HG03457 (cell line): ENCODE measurements at regions not wholly inside any gene's neighbourhood (a gene's known extent, or its start where the extent isn't known, plus 50 kb on each side); places are given as distances from the start of the nearest gene placed in this dataset.
"Not testable (repeated sequence)": the region's sequence is repeated elsewhere in the genome, so short reads cannot be mapped to it uniquely, and the experiment has no call there.

ENCODE experiments used
- ATAC-seq: cut with Tn5 transposase; IDR thresholded peaks from one replicate; pipeline ENCODE4 v1.9.1; 2021; ENCODE audit warnings: moderate number of reproducible peaks; ENCODE audit not compliant: unreplicated experiment

DNA sequence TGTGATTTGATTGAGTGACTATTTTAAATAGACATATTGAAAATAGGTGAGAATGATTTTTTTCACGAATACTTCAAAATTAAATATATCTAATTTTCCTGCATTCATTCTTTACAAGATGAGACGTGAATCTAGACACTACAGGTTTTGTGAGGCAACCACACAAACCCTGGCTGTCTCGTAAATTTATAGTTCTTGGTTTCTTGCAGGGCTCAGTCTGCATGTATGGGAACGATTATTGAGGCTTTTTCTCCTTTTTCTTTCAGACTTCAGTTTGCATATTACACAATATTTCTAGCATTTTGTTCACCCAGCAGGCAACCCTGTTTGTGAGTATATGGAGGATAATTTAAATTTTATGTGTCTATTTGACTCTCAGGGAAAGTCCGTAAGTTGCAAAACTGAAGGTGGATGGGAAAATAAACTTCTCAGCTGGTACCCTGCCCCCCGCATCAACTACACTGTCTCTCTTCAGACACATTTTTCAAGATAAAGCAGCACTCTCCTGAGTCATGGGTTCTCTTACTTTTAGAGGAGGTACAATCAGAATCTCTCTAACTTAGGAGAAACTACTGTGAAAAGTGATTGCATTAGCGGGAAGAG is 1349.3 kb downstream of the GRIK2 start:
- no peak for ATAC-seq

DNA sequence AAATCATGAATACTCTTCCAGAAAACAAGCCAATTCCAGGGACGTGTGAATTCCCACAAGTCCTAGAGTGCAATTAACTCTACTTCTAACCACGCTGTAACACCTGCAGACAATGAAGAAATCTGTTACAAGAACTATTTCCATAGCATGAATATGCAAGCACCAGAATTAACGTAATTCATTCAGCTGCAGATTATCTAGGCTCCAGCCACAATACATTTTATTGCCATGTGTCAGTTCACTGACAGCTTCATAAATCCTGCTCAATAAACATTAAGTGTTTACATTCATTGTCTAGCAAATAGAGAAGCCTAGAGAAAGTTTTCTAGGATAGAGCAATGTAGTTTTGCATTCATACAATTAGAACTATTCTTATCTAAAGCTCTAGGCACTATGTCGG is 1348.5 kb downstream of the GRIK2 start:
- ATAC-seq: no peak

DNA sequence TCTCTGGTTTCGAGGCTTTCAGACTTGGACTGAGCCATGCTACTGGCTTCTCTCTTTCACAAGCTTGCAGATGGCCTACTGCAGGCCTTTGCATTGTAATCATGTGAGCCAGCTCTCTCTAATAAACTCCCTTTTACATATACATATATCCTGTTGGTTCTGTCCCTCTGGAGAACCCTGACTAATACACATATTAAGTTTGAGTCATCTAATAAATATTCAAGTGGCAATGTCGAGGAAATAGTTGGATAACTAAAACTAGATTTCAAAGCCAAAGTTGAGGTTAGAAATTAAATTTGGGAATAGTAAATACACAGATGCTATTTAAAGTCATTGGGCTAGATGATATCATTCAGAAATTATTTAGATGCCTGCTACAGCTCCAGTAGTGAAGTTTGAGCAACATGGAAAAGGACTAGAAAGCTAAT is 1343.4 kb downstream of the GRIK2 start:
- ATAC-seq: no peak

DNA sequence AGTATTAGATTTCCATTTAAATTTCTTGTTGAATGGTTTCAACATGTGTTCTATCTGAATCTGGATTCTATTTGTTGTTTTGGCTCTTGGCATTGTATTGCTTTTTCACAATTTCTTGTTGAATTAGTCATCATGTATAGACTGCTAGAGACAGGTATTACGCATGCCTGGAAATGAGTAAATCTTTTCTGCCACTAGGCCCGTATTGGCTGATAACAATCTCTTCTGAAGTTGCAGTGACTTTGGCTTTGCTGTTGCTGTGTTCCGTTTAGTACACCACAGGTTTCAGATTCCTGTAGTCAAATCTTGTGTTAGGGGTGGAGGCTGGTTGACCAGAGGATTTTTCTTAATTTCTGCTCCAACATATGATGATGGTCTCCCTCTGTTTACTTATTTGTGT is 1339.4 kb downstream of the GRIK2 start:
- ATAC-seq: no peak

DNA sequence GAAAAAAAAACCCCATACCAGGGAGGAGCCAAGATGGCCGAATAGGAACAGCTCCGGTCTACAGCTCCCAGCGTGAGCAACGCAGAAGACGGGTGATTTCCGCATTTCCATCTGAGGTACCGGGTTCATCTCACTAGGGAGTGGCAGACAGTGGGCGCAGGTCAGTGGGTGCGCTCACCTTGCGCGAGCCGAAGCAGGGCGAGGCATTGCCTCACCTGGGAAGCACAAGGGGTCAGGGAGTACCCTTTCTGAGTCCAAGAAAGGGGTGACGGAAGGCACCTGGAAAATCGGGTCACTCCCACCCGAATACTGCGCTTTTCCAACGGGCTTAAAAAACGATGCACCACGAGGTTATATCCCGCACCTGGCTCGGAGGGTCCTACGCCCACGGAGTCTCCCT is 1328.6 kb downstream of the GRIK2 start:
- not testable (repeated sequence) for ATAC-seq

DNA sequence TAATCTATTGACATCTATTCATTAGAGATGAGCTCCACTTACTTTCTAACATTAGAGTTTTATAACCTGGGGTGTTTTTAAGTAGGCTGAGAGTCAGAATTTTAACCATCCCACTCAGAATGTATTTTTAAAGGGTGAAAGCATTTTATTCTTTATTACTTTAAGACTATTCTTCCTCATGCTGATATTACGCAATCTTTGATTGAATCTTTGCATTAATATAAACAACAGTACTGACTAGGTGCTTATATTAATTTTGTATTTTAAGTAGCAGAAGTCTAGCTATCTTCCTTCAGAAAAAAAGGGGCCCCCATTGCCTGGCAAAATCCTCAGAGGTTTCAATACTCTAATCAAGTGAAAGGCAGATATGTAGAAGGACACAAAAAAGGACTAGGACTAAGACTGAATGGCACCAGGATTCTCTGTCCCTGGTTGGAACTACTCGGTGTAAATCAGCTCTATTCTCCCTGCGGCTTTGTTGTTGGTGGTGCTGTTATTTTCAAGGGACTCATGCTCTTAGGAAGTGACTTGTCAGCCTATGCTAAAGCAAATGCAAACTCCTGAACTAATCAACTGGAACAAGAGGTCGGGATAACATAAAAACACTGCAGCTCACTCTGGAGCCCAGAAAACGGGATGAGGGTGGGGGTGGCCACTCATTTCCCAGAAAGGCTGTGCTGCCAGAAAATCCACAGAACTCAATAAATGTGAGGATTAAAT is 1324.4 kb downstream of the GRIK2 start:
- no peak for ATAC-seq

DNA sequence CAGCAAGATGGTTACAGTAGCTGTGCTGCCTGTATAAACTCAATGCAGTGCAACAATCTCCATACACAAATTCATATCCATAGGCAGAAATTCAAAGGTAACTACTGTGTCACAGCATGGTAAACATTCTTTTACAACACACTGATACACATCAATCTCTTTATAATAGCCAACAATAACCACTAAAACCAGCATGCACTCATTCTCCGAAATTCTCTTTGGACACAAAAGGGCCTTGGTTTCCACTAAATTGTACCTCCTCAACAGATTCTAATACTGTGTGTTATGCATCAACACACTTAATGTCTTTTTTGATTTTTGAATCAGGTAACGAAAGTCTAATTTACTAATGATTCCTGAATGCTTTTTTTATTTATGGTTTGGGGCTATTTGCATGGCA is 1323.7 kb downstream of the GRIK2 start:
- ATAC-seq: no peak

DNA sequence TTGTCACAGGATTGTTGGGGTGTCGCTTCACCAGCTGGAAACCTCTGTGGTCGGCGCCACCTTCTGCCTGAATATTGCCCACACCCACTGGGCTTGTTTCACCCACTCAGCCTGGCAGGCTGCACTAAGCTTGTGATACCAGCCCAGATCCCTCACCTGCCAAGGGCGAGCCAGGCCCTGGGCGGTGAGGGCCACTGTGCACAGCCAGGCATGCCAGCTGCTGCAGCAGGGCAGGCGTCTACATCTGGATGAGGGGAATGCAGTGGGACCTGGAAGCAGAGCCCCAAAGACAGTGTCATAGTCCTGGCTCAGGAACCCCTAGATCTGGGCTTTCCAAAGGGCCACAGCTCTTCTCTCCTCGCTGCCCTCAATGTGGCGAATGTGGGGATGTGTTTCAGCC is 1307.5 kb downstream of the GRIK2 start:
- ATAC-seq: no peak

DNA sequence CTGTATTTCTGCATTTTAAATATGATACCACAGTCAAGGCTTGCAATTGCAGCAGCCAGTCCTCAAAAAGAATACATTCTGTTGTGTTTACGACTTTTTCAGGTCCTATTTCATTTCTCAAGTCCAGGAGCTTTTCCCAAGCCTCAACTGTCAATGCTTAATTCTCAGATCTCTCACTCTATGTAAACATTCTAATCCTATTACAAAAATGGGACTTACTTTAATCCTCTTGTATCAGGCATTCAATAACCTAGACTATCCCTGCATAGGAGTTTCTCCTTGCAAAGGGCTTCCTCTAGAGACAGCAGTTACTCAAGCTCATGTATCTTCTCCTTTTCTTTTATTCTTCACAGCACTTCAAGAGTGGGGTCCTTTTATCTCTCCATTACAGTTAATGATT is 1293.0 kb downstream of the GRIK2 start:
- no peak for ATAC-seq

DNA sequence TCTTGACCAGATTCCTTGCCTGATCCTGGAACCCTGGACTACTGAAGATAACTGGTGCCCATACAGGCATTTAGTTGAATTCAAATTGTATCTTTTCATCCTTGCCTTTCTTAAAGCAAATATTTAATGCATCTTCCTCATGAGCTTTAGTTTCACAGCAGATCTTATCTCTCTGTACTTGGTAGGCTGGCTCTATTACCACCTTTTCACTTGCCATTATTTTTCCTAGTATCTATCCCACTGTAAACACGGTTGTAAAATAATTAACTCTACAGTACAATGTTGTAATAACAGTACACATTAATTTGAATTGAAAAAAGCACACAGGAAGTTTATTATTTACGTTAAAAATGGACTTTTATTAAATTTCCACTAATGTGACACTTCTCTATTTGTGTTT is 1286.9 kb downstream of the GRIK2 start:
- no peak for ATAC-seq

DNA sequence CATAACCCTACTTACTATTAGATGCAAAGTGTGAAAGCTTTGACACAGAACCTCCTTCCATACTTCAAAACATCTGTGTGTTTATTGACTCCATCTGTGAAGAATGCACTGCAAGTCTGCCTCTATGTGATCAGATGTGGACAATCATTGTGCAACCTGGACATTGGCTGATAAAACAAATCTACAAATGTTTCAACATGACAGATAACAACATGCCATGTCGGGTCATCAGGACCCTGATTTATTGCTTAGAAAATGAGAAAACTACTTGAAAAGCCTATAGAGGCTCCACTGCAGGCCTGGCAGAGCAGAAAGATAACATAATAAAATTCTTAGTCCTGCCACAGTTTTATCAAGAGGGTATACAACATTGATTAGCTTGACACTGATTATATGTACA is 1286.4 kb downstream of the GRIK2 start:
- no peak for ATAC-seq

DNA sequence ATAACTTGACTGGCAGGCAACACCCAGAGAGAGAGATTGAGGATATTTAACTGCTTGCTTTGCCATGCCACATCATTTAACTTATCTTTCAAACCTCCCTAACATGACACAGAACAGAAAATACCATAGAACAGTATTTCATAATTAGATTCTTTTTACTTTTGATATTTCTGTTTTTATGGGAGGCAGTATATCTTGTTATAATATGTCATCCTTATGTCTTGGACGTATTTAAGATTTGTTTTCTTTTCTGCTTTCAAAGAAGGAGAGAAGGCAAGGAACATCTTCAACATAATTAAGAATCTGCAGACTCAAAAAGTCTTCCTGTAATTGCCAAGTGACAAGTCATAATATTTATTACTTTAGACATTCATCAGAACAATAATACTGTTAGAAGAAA is 1283.7 kb downstream of the GRIK2 start:
- no peak for ATAC-seq

DNA sequence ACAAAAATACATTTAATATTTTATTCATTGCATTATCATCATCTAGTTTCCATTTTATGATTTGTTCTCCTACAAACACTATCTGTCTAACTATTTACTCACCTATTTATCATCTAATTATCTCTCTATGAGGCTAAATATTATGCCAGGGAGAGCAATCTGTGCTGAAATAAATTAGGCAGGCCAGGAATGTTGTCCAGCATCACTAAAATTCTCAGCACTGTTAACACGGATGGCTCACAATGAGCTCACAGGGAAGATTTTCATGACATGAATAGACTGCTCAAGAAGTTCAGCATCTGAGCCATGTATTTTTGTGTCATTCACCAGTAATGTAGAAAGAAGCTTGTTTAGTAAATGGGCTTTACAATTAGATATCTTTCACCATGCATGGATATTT is 1277.2 kb downstream of the GRIK2 start:
- no peak for ATAC-seq

DNA sequence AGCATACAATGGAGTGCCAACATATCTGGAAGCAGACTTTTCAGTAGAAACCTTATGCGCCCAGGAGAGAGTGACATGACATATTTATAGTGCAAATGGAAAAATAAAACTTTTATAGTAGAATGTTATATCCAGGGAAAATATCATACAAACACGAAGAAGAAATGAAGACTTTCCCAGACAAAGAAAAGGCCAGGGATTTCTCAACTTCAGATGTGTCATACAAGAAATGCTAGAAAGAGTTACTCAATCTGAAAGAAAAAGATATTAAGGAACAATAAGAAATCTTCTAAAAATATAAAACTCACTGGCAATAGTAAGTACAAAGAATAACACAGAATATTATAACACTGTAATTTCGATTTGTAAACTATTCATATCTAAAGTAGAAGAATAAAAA is 1269.3 kb downstream of the GRIK2 start:
- no peak for ATAC-seq

DNA sequence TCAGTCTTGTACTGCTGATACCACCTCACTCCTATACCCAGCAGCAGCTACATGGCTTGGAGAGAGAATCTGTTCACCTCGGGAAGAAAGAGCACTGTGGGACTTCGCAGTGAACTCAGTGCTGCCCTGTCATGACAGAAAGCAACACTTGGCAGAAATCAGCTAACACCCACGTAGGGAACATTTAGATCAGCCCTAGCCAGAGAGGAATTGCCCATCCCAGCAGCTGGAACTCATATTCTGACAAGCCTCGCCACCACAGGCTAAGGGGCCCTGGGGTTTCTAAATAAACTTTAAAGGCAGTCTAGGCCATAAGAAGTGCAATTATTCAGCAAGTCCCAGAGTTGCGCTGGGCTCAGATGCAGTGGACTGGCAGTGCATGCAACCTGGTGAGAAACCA is 1266.8 kb downstream of the GRIK2 start:
- ATAC-seq: no peak

DNA sequence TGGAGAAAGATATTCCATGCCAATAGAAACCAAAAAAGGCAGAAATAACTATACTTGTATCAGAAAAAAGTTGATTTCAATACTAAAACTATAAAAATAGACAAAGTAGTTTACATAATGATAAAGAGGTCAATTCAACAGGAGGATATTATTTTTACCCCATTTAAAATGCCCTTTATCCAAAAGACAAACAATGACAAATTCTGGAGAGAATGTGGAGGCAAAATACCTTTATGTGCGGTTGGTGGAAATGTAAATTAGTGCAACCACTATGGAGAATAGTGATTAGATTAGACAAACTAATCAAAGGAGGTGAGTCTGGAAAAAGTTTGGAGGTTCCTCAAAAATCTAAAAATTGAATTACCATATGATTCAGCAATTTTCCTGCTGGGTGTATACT is 1262.3 kb downstream of the GRIK2 start:
- no peak for ATAC-seq

DNA sequence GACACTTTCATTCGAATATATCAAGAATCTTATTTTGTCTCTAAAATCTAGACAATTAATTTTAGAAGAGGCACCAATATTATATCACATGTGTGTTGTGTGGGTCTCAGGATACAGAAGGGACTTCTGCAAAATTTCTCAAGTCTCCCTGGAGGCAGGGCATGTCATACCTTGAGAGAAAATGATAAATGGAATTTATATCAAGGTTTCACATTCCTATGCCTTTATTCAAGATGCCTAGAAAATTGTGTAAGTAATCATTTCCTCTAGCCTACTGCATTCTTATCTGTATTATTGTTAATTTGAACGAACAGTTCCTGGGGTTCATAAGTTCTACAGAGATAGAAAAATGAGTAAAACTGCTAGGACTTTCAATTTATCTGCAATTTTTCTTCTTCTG is 1247.9 kb downstream of the GRIK2 start:
- ATAC-seq: no peak

DNA sequence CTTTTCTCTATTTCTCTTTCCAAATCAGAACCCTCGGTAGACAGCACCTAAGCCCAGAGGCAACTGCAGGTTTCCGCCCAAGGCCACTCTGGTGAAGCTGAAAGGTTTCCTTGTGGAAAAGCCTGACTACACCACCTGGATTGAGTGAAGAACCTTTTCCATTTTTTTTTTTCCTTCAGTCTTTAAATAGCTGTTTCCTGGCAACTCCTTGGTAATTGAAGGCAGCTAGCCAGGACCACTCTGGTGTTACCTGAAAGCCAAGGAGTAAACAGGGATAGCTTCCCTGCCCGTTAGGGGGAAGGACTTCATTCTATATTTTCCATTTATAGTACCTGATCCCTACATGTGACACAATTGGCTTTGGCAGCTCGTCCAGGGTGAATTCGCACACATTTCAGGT is 1238.4 kb downstream of the GRIK2 start:
- ATAC-seq: no peak

DNA sequence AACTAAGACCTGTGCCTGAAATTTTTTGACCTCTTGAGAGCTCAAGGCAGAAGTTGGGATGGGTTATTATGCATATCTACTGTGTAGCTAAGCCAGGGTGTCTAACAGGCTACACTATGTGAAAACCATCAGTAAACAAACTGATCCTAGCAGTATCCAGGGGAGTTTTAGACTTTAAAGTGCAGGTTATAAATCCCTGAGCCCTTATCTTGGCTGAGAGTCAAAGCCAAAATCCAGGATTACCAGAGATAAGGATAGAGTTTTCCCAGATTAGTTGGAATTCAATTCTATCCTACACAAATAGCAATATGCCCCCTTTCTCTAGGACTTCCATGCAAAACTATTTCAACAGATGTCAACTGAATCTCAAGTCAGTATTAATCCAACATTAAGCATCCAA is 1229.7 kb downstream of the GRIK2 start:
- no peak for ATAC-seq

DNA sequence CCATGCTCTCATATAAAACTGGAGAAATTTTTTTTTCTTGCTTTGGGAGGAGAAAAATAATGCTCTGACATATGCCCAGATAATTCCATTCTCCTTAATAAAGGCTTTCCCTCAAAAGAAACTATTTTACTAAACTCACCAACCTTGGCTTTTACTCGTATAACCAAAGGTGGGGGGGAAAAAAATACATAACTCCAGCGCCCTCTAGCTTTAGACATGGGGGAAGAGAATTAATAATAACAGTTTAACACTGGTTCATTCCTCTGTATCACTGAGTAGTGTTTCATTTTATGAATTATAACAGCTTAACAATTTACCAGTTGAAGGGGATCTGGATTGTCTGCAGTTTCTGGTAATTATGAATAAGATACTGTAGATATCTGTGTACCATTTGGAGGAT is 1226.1 kb downstream of the GRIK2 start:
- ATAC-seq: no peak

DNA sequence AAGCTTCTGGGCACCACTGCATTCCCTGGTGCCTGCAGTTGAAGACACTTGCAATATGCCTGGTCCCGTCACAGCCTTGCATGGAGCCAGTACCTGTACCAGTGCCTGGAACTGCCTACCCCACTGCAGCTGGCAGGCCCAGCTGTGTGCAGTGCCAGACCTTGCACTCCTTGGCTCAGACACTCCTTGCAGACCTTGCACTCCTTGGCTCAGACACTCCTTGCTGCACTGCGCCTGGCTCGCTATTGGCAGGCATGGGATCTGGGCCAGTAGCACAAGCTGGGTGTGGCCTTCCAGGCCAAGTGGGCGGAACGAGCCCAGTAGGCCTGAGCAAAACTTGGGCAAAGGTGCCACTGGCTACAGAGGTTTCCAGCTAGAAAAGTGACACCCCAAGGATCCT is 1189.1 kb downstream of the GRIK2 start:
- ATAC-seq: no peak

DNA sequence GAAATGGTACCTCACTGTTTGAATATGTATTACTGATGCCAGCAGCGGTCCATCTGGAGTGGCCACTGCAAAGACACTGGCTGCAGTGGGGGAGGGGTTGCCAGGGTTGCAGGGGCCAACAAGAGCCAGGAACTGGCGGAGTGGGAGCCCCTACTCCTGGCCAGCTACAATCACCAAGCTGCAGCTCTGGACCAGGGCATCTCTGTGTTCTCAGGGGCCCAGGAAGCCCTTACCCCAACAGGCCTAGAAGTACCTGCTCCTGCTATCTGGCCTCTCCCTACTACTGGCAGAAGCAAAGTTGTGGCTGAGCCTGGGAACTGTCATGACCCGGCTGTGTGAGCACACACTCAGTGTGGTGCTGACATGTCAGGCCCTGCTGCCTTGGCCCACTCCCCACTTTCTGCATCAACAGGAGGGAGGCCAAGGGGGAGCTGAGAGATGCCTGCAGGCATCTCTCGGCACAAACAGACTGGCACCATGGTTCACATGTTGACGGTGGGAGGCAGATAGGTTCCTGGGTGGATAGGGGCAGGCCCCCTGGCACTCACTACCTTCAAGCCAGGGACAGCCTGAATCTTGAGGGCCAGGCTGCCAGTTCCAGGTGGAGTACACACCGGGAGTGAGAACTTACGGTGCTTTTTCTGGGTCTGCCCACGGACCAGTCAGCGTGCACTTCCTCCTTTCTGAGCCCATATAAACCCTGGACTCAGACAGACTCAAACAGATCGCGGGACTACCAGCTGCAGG is 1188.0 kb downstream of the GRIK2 start:
- no peak for ATAC-seq
